SK-N-SH (cell line): ENCODE measurements at regions not wholly inside any gene's neighbourhood (a gene's known extent, or its start where the extent isn't known, plus 50 kb on each side); places are given as distances from the start of the nearest gene placed in this dataset.

ENCODE experiments used
- CTCF ChIA-PET: fragments of 300-600, 350-600 bp; formaldehyde crosslinking; extraction: SDS; loops from one replicate; lab custom pipeline; 2021; lab: Yijun Ruan, JAX
- POLR2A ChIA-PET: fragments of 350-600 bp; sonication (Branson Sonifier 250); formaldehyde crosslinking; extraction: SDS; loops from one replicate; lab custom pipeline; 2020; ENCODE audit warnings: antibody characterized with exemption, inconsistent platforms; lab: Yijun Ruan, JAX
- DNase-seq: peaks from one replicate; pipeline ENCODE4 v3.0.0; 2012
- H2AFZ ChIP-seq: fragments of 200-600 bp; sonication (generic); 2 replicates; pipeline ENCODE4 v1.8.1; 2016; ENCODE audit warnings: antibody characterized with exemption, mild to moderate bottlenecking, low read depth
- H3F3A ChIP-seq: fragments of 200-600 bp; sonication (generic); replicated peaks from 2 replicates; pipeline ENCODE3; 2016; ENCODE audit warnings: antibody characterized with exemption, mild to moderate bottlenecking; ENCODE audit not compliant: insufficient read depth
- H3K27ac ChIP-seq, 2 experiments: fragments of 200-500 bp in 1 of 2; fragments of 200-600 bp in 1 of 2; sonication (Bioruptor generic) in 1 of 2; sonication (generic), shearing (Covaris generic) in 1 of 2; 2 replicates each; pipeline versions ENCODE4 v1.5.1 to v1.6.1; 2014 to 2016; ENCODE audit warnings: low read depth in 2 of 2, inconsistent platforms in 1 of 2, low read length in 1 of 2, mild to moderate bottlenecking in 1 of 2, mixed read lengths in 1 of 2
- H3K27me3 ChIP-seq: fragments of 200-600 bp; sonication (generic), shearing (Covaris generic); 2 replicates; pipeline ENCODE4 v1.6.1; 2016; ENCODE audit warnings: mixed run types; ENCODE audit not compliant: insufficient read depth
- H3K36me3 ChIP-seq, 2 experiments: fragments of 200-500 bp in 1 of 2; fragments of 200-600 bp in 1 of 2; sonication (Bioruptor generic) in 1 of 2; sonication (generic) in 1 of 2; replicated peaks in 1 of 2; 2 replicates each; pipeline versions ENCODE3 to v1.5.1; 2014 to 2016; ENCODE audit warnings: low read length in 1 of 2, mild to moderate bottlenecking in 1 of 2; ENCODE audit not compliant: insufficient read depth in 2 of 2, control insufficient read depth in 1 of 2
- H3K4me1 ChIP-seq, 2 experiments: fragments of 200-500 bp in 1 of 2; fragments of 200-600 bp in 1 of 2; sonication (Bioruptor generic) in 1 of 2; sonication (generic), shearing (Covaris generic) in 1 of 2; 2 replicates each; pipeline versions ENCODE4 v1.5.1 to v1.6.1; 2014 to 2016; ENCODE audit warnings: low read depth in 1 of 2, low read length in 1 of 2, mixed run types in 1 of 2; ENCODE audit not compliant: insufficient read depth in 2 of 2, control insufficient read depth in 1 of 2
- H3K4me2 ChIP-seq: fragments of 200-600 bp; sonication (generic), shearing (Covaris generic); 2 replicates; pipeline ENCODE4 v1.6.1; 2017; ENCODE audit warnings: mixed run types
- H3K4me3 ChIP-seq, 2 experiments: fragments of 200-500 bp in 1 of 2; fragments of 200-600 bp in 1 of 2; sonication (Bioruptor generic) in 1 of 2; sonication (generic), shearing (Covaris generic) in 1 of 2; 2 replicates each; pipeline versions ENCODE4 v1.5.1 to v1.8.1; 2014 to 2016; ENCODE audit warnings: low read depth in 2 of 2, inconsistent platforms in 1 of 2, low read length in 1 of 2, mild to moderate bottlenecking in 1 of 2, mixed read lengths in 1 of 2, moderate library complexity in 1 of 2
- H3K79me2 ChIP-seq: fragments of 200-600 bp; sonication (generic); 2 replicates; pipeline ENCODE4 v1.8.1; 2017; ENCODE audit warnings: mild to moderate bottlenecking; ENCODE audit not compliant: insufficient read depth
- H3K9ac ChIP-seq: fragments of 200-600 bp; sonication (generic); 2 replicates; pipeline ENCODE4 v1.6.1; 2017; ENCODE audit warnings: mixed run types
- H3K9me2 ChIP-seq: fragments of 200-600 bp; sonication (generic); 2 replicates; pipeline ENCODE4 v1.6.1; 2017; ENCODE audit warnings: mixed run types
- H3K9me3 ChIP-seq: fragments of 200-600 bp; sonication (generic); 2 replicates; pipeline ENCODE4 v1.6.1; 2017; ENCODE audit warnings: mixed run types, mild to moderate bottlenecking, moderate library complexity
- H4K20me1 ChIP-seq: fragments of 200-600 bp; sonication (generic); 2 replicates; pipeline ENCODE4 v1.6.1; 2017; ENCODE audit warnings: mild to moderate bottlenecking, mixed run types; ENCODE audit not compliant: insufficient read depth
- CHD2 ChIP-seq: fragments of 150-350 bp; IDR thresholded peaks from 2 replicates; pipeline ENCODE4 v1.6.1; 2018; ENCODE audit warnings: low read length; ENCODE audit not compliant: partially characterized antibody
- EP300 ChIP-seq, 2 experiments: IDR thresholded peaks; 2 replicates each; pipeline versions ENCODE4 v1.4.0 to v1.6.1; 2012; ENCODE audit warnings: borderline replicate concordance in 1 of 2, low read depth in 1 of 2, low read length in 1 of 2
- GATA2 ChIP-seq: sonication (generic); formaldehyde crosslinking; IDR thresholded peaks from 2 replicates; pipeline ENCODE4 v1.5.0; 2020; ENCODE audit warnings: mild to moderate bottlenecking, missing genetic modification reagents
- IRF3 ChIP-seq: fragments of 150-350 bp; IDR thresholded peaks from 2 replicates; pipeline ENCODE4 v1.6.1; 2016; ENCODE audit warnings: mild to moderate bottlenecking, low read depth, low read length
- MAX ChIP-seq: IDR thresholded peaks from 2 replicates; pipeline ENCODE4 v1.4.0; 2012; ENCODE audit warnings: low read depth
- NRF1 ChIP-seq: IDR thresholded peaks from 2 replicates; pipeline ENCODE4 v1.6.1; 2012; ENCODE audit warnings: low read depth, mild to moderate bottlenecking, low read length
- RCOR1 ChIP-seq: fragments of 150-350 bp; IDR thresholded peaks from 2 replicates; pipeline ENCODE4 v1.6.1; 2017; ENCODE audit warnings: antibody characterized with exemption, low read length
- REST ChIP-seq: IDR thresholded peaks from 2 replicates; pipeline ENCODE4 v1.6.1; 2012; ENCODE audit warnings: mild to moderate bottlenecking, low read depth, low read length, moderate library complexity
- RFX5 ChIP-seq: IDR thresholded peaks from 2 replicates; pipeline ENCODE4 v1.6.1; 2012; ENCODE audit warnings: mild to moderate bottlenecking, improper control_type of control experiment, low read length
- SMC3 ChIP-seq: IDR thresholded peaks from 2 replicates; pipeline ENCODE4 v1.6.1; 2012; ENCODE audit warnings: low read depth, low read length, improper control_type of control experiment
- TAF1 ChIP-seq: IDR thresholded peaks from 2 replicates; pipeline ENCODE4 v1.6.1; 2012; ENCODE audit warnings: low read depth, mild to moderate bottlenecking, low read length, moderate library complexity, borderline replicate concordance
- TCF12 ChIP-seq: IDR thresholded peaks from 2 replicates; pipeline ENCODE4 v1.4.0; 2012
- ZBTB33 ChIP-seq: IDR thresholded peaks from 2 replicates; pipeline ENCODE4 v1.4.0; 2012; ENCODE audit warnings: low read depth, borderline replicate concordance
- whole genome bisulfite sequencing: methylation state at CpG from one replicate; pipeline ENCODE4 v1.1.6; 2017; ENCODE audit warnings: low lambda C conversion rate; 5-methylcytosine and 5-hydroxymethylcytosine counted together

- Histone ChIP-seq H3K36me3 (no peaks in the 10 kb centered on the region), H3K27ac (no peak overlapping the region), H2AFZ (no peak overlapping the region), H3K9me3 (no peaks in the 10 kb centered on the region), H3K4me3 (no peak overlapping the region), H3K9ac (no peak overlapping the region), H3K27me3 (no peaks in the 10 kb centered on the region), H4K20me1 (no peaks in the 10 kb centered on the region), H3K4me1 (no peaks in the 10 kb centered on the region; a peak in 1 of 4 replicates), H3K9me2 (no peaks in the 10 kb centered on the region), H3K4me2 (no peak overlapping the region), H3F3A (no peaks in the 10 kb centered on the region), H3K79me2 (no peaks in the 10 kb centered on the region)
- POLR2A ChIA-PET: no interaction called here
- no peak for DNase-seq
- CTCF ChIA-PET: no interaction called here
- TF ChIP-seq TCF12 (no peak), RFX5 (no peak), SMC3 (no peak), IRF3 (no peak), MAX (no peak)
- 51% methylated on average over 5 of the region's 5 CpGs for WGBS
Measured at GRCh38 chr4:151934766-151935165, 174.0 kb upstream of the GATB start.

- Histone ChIP-seq H3K4me1 (no peaks in the 10 kb centered on the region; a peak in 1 of 4 replicates), H3K9ac (no peak overlapping the region), H3K4me3 (no peak overlapping the region), H3K27me3 (no peaks in the 10 kb centered on the region), H3K9me3 (no peaks in the 10 kb centered on the region), H3F3A (no peaks in the 10 kb centered on the region), H3K79me2 (no peaks in the 10 kb centered on the region), H3K9me2 (no peaks in the 10 kb centered on the region), H3K27ac (no peak overlapping the region), H4K20me1 (no peaks in the 10 kb centered on the region), H3K36me3 (no peaks in the 10 kb centered on the region), H3K4me2 (no peak overlapping the region), H2AFZ (no peak overlapping the region)
- 62% methylated on average over 12 of the region's 13 CpGs for WGBS
- ChIA-PET POLR2A (no interaction called here), CTCF (no interaction called here)
- no peak for DNase-seq
- no peak for TF ChIP-seq RCOR1
- TF ChIP-seq ZBTB33: no peak
- TF ChIP-seq GATA2 (CRISPR knock-in tag): no peak
- no peak for TF ChIP-seq TAF1
- TF ChIP-seq REST: no peak
- no peak for TF ChIP-seq CHD2
- no peak for TF ChIP-seq NRF1
- no peak for TF ChIP-seq TCF12
- TF ChIP-seq EP300 (IDR thresholded peaks at IDR 0.05; ENCODE audit: borderline replicate concordance in 1 of 2, low read depth in 1 of 2, low read length in 1 of 2): no peak
Measured at GRCh38 chr4:151933122-151933827, 172.5 kb upstream of the GATB start.
